GM19238 (cell line): ENCODE measurements at regions not wholly inside any gene's neighbourhood (a gene's known extent, or its start where the extent isn't known, plus 50 kb on each side); places are given as distances from the start of the nearest gene placed in this dataset.

Source experiments
- DNase-seq: peaks from one replicate; pipeline ENCODE4 v3.0.0; 2011; ENCODE audit warnings: low spot score; ENCODE audit not compliant: insufficient read length

GRCh38 chr14:100399052-100399849, 76.1 kb downstream of the SLC25A47 start:
- DNase-seq, result no peak

DNA sequence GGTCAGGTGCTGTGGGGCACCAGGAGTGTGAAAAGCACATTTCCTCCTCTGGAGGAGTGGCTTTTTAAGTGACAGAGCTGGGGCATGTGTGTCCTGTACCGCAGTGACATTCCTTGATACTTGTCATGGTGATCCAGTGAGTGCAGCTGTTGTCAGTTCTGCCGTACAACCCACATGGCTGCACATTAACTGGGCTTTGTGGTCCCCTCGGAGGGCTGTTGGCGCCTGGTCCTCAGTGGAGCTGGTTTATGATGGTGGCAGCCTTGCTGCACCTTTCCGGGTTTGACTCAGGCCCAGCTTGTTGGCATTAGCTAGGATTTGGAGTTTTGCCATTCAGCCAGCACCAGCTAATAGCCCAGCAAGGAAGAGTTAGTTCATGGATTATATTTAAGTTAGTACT, 77.0 kb downstream of the SLC25A47 start:
- DNase-seq, result no peak

DNA sequence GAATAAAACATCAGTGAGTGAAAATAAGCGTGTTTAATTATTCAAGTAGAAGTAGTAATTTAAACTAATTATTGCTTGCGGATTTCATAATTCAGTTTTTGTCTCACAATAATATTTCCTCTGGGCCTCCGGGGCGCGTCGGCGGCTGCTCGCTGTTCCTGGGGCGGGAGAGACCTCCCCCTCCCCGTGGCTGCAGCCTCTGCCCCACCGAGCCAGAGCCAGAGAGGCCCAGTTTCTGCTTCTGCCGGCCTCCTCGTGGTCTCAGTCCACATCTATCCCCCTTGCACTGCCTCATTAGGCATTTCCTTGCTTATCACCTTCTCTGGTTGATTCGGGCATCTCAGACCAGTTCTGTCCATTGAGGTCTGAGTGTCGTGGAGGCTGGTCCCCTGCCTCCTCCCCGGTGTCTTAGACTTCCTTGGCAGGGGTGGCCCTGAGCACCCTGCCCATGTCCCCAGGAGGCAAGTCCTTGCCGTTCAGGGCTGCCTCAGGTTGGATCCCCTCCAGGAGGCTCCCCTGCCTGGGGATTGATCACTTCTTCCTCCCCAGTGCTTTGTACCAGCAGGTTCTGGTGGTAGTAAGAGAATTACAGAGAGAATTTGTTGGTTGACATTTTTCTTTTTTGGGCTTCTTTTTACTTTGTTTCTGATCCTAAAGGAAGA, 78.0 kb downstream of the SLC25A47 start:
- no peak for DNase-seq

DNA sequence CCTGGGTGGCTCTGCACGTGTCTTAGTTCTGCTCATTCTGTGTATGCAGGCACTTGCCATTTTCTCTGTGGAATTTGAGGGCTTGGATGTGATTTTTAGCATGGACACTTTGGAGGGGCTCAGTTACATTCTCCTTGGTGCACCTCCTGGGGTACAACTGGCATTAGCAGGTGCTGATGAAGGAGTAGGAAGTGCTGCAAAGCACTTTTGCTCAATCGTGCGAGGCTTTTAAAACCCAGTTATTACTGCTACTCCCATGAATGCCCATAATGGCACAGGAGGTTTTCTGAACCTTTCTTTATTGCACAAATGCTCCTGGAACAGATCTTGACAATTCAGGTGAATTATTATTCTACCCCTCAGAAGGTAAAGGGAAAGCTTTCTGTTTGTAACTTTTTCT, 78.7 kb downstream of the SLC25A47 start:
- no peak for DNase-seq

GRCh38 chr14:100402631-100403030, 79.5 kb downstream of the SLC25A47 start:
- DNase-seq, result no peak

DNA sequence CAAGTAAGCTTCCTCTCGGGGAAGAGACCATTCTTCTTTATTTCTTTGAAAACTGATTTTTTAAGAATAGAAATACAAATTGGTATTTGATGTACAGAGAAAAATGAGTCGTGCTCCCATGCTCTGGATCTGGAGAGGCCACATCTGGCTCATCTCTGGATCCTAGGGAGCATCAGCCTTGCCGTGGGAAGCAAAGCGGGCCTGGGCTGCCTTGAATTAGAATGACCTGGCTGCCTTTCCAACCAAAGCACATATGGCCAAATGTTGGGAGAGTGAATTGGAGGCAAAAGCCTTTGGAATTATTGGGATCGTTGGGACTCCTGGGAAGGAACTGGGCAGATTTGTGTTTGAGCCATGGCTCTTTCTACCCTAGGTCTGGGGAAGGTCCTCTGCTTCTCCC, 80.0 kb downstream of the SLC25A47 start:
- no peak for DNase-seq

- DNase-seq, result no peak
Measured at GRCh38 chr14:100403802-100404365, 80.7 kb downstream of the SLC25A47 start.

GRCh38 chr14:100404419-100404818, 81.3 kb downstream of the SLC25A47 start:
- DNase-seq, result no peak

DNA sequence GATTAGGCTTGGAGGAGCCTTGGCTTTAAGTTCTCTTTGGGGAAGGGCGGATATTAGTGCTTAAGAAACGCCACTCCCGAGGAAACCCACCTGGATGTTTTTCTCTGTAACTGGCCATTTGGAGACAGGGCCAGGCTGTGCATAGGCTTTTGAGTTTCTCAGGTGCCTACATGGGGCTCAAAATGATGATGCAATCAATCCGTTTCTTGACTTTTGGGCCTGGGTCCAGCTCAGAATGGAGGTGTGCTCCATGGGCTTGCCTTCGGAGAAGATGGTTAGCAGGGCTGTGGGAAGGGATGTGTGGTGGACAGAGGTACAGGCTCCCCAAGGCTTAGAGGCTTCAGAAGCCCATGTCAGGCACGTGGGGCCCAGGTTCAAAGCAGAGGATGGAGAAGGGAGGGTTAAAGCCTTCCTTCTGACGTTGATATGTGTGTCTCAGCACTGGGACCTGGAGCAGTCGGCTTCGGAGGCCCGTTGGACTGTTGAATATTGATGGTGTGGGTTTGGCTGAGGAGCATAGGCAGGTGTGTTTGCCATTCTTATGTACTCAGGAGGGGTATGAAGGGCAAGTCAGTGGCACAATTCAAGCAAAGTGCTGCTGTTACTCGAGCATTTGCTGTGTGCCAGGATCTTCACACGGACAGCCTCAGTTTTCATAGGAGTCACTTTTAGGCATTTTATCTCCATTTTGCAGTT, 82.8 kb downstream of the SLC25A47 start:
- no peak for DNase-seq

DNA sequence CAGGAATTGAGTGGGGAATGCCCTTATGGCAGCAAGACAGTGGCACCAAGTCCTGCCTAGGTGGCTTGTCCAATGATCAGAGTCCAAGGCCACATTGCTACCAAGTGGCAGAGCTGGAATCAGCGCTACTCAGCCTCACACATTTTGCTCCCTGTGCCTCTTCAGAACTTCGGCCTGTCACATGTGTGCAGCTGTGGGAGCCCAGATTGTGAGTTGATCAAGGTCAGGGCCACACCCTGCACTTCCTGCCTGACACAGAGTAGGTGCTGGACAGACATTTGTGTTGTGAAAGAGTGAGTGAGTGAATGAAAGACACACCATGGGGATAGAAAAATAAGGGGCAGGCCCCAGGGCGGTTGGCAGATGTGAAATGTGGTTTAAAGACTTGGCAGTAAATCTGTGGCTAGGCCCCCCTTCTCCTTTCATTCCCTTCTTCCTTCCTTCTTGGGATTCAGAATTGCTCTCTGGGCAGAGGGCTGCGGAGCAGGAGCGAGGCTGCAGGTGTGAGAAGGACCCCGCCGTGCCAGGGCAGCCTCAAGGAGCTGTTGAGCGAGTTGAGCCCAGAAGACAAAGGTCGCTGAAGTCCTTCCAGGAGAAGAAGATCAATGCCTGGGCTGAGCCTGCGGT, 83.5 kb downstream of the SLC25A47 start:
- DNase-seq, result no peak

DNA sequence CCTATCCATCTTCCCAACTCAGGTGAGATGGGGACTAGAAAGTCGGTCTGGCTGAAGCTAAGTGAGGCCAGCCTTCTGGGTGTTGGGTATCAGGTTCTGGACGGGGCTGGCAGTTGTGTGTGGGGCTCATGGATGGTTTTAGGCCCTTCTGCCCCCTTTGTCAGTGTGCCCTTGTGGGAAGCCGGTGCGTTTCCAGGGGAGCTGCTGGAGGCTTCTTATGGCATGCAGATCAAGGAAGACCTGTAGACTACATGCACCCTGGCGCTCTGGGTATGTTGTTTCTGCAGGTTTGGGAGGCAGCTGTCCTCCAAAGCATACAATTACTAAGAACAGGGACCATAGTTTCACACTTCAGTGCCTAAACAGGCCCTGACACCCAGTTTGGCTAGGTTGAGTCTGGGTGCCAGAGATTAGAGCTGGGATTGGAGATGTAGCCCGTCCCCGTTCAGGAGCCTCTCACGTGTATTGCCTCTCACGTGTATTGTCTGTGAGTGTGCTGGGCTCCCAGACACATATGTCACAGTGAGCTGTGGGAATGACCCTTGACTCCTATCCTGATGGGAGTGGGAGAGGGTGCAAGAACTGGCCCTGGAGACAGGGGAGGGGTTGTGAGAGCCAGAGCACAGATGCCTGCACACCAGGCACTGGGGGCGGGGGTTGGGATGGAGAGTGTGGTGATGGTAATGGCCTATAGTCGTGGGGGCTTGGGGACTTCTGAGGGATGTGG, 84.4 kb downstream of the SLC25A47 start:
- no peak for DNase-seq

GRCh38 chr14:100408350-100409002, 85.3 kb downstream of the SLC25A47 start:
- no peak for DNase-seq

DNA sequence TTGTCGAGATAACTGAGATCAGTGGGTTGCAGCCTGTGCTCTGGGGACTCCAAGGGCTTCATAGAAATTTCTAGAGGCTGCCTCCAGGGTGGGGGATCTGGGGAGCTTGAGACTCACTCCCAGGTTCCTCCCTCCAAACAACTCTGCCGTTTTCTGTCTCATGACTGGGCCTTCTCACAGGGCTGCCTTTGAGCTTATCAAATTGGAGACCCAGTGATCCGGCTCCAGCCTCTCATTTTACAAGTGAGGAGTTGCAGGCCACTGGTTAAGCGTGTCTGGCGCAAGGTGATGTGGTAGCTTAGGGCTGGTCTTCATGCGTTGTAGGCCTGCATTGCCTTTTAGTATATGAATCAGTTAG, 85.8 kb downstream of the SLC25A47 start:
- DNase-seq, result no peak

GRCh38 chr14:100409651-100410050, 86.5 kb downstream of the SLC25A47 start:
- no peak for DNase-seq

DNA sequence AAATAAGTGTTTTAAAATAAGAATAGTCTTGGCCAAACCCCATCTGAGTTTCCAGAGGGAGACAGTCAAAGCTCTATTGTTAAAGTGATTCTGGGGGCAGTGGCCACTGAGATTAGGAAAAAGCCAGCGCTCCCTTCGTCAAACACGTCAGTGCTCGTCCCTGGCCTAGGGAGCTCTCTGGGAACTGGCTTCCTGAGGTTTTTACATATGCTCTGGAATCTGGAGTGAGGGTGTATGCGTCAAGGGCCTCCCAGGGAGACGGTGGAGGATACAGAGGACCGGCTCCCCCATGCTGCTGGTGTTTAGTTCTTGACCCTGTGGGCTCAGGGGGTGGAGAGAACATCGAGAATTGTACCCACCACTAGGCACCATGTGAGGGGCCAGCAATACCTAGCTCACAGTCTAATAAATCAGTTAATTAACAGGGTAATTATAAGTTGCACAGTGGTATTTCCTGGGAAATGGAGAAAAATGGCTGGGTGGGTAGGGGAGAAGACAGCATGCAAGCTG, 87.0 kb downstream of the SLC25A47 start:
- DNase-seq, result no peak

DNA sequence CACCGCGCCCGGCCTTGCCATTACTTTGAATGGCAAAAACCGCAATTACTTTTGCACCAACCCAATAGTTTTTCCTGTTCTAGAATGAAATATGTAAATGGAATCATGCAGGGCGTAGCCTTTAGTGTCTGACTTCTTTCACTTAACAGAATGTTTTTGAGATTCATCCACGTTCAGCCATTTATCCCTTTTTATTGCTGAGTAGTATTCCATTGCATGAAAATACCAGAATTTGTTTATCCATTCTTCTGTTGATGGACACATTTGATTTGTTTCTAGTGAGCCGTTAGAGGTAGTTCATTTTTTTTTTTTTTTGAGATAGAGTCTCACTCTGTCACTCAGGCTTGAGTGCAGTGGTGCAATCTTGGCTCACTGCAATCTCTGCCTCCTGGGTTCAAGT, 90.6 kb downstream of the SLC25A47 start:
- DNase-seq, result no peak

- DNase-seq, result no peak
Measured at GRCh38 chr14:100415226-100415625, 92.1 kb downstream of the SLC25A47 start.

GRCh38 chr14:100416081-100416680, 93.0 kb downstream of the SLC25A47 start:
- DNase-seq, result no peak

DNA sequence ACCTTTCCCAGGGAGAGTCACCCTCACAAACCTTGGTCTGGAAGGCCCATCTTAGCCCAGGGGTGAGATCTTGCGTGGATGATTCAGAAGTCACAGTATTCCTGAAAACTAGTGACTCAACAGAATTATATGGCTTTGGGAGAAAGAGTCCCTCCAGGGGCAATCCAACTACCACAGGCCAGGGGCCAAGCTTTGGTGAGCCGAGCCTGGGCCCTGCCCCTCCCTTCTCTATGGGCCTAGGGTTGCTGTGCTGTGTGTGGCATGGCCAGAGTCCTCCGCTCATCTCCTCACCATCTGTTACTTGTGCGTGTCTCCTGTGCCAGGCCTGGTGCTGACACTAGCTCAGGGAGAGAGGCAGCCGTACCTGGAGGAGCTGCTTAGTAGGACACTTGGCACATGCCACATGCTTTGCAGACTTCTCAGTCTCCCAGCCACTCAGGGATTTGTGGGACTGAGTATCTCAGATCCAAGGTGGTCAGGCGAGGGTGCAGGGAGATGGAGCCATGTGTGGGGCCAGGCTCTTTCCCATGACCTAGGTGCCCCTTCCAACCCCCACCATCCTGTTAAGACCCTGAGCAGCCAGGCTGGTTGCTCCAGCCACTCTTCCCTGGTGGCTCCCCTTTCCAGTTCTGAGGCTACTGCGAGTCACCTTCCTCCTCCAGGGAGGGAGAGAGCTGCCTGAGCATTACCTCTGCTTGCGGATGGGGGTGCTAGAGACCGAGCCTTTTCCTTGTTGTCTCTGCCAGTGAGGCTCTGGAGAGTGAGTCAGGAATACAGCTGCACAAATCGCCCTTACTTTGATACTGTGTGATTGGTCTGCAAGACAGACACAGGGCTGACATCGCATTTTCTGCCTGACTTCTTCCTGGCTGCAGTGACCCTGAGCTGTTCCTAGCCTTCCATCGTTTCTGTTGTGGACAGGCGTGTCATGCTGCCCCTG, 94.1 kb downstream of the SLC25A47 start:
- no peak for DNase-seq
